LNCAP (cell line): ENCODE measurements at regions not wholly inside any gene's neighbourhood (a gene's known extent, or its start where the extent isn't known, plus 50 kb on each side); places are given as distances from the start of the nearest gene placed in this dataset.

Experiments used
- CTCF ChIP-seq: fragments of 450-650 bp; IDR thresholded peaks from 2 replicates; pipeline ENCODE4 v1.5.1; 2017; ENCODE audit warnings: mild to moderate bottlenecking

- no peak for TF ChIP-seq CTCF
These were observed 381.8 kb upstream of the NFE2L3 start for GRCh38 chr7:25770235-25770634.

GRCh38 chr7:25770670-25771069 is 381.3 kb upstream of the NFE2L3 start:
- TF ChIP-seq CTCF = no peak

GRCh38 chr7:25771491-25771890 is 380.5 kb upstream of the NFE2L3 start:
- TF ChIP-seq CTCF = no peak

- TF ChIP-seq CTCF = no peak
These were observed 379.2 kb upstream of the NFE2L3 start for GRCh38 chr7:25772802-25773201.

- no peak for TF ChIP-seq CTCF
These were observed 377.3 kb upstream of the NFE2L3 start for GRCh38 chr7:25774675-25775074.

GRCh38 chr7:25775570-25775969 is 376.4 kb upstream of the NFE2L3 start:
- TF ChIP-seq CTCF = no peak

GRCh38 chr7:25775999-25776743 is 375.8 kb upstream of the NFE2L3 start:
- TF ChIP-seq CTCF = no peak

GRCh38 chr7:25776744-25777123 is 375.3 kb upstream of the NFE2L3 start:
- no peak for TF ChIP-seq CTCF
